Endothelial cell (in vitro differentiated cells): ENCODE measurements at regions not wholly inside any gene's neighbourhood (a gene's known extent, or its start where the extent isn't known, plus 50 kb on each side); places are given as distances from the start of the nearest gene placed in this dataset.
"Not testable (repeated sequence)": the region's sequence is repeated elsewhere in the genome, so short reads cannot be mapped to it uniquely, and the experiment has no call there.

Experiments
- DNase-seq: peaks from one replicate; pipeline ENCODE4 v3.0.0; 2021; ENCODE audit warnings: low spot score
- H3K27ac Mint-ChIP-seq: one replicate; pipeline ENCODE4 v1.8.0; 2021; ENCODE audit warnings: mixed read lengths, inconsistent platforms; ENCODE audit not compliant: unreplicated experiment
- H3K27me3 Mint-ChIP-seq: one replicate; pipeline ENCODE4 v1.8.0; 2021; ENCODE audit warnings: mild to moderate bottlenecking, moderate library complexity, mixed read lengths, inconsistent platforms; ENCODE audit not compliant: unreplicated experiment
- H3K36me3 Mint-ChIP-seq: one replicate; pipeline ENCODE4 v1.8.0; 2021; ENCODE audit warnings: mild to moderate bottlenecking, low read depth, mixed read lengths, inconsistent platforms; ENCODE audit not compliant: unreplicated experiment
- H3K4me1 Mint-ChIP-seq: one replicate; pipeline ENCODE4 v1.8.0; 2021; ENCODE audit warnings: mild to moderate bottlenecking, mixed read lengths, inconsistent platforms; ENCODE audit not compliant: unreplicated experiment
- H3K4me3 Mint-ChIP-seq: one replicate; pipeline ENCODE4 v1.8.0; 2021; ENCODE audit warnings: mild to moderate bottlenecking, mixed read lengths, inconsistent platforms; ENCODE audit not compliant: unreplicated experiment
- H3K9me3 Mint-ChIP-seq: one replicate; pipeline ENCODE4 v1.8.0; 2021; ENCODE audit warnings: mixed read lengths, inconsistent platforms; ENCODE audit not compliant: unreplicated experiment
- CTCF ChIP-seq: fragments of 200-600 bp; sonication (generic); IDR thresholded peaks from one replicate; pipeline ENCODE4 v1.5.0; 2021; ENCODE audit warnings: antibody characterized with exemption; ENCODE audit not compliant: unreplicated experiment

GRCh38 chr11:134858783-134859480 is 446.9 kb upstream of the B3GAT1 start:
- H3K27ac Mint-ChIP-seq, result no peak overlapping the region
- peaks cover 5% of the 10 kb centered on the region for H3K27me3 Mint-ChIP-seq
- H3K9me3 Mint-ChIP-seq, result no peaks in the 10 kb centered on the region
- no peaks in the 10 kb centered on the region for H3K4me1 Mint-ChIP-seq
- no peak for TF ChIP-seq CTCF
- DNase-seq, result no peak
- H3K4me3 Mint-ChIP-seq, result no peak overlapping the region
- no peaks in the 10 kb centered on the region for H3K36me3 Mint-ChIP-seq

GRCh38 chr11:134857035-134857434 is 445.0 kb upstream of the B3GAT1 start:
- H3K27me3 Mint-ChIP-seq, result peaks cover 1% of the 10 kb centered on the region
- H3K9me3 Mint-ChIP-seq, result no peaks in the 10 kb centered on the region
- DNase-seq, result no peak
- no peak overlapping the region for H3K27ac Mint-ChIP-seq
- H3K4me1 Mint-ChIP-seq, result no peaks in the 10 kb centered on the region
- H3K4me3 Mint-ChIP-seq, result no peak overlapping the region
- H3K36me3 Mint-ChIP-seq, result no peaks in the 10 kb centered on the region
- TF ChIP-seq CTCF, result no peak

GRCh38 chr11:134856056-134856971 is 444.3 kb upstream of the B3GAT1 start:
- no peak overlapping the region for H3K27ac Mint-ChIP-seq
- TF ChIP-seq CTCF, result no peak
- no peaks in the 10 kb centered on the region for H3K9me3 Mint-ChIP-seq
- H3K36me3 Mint-ChIP-seq, result no peaks in the 10 kb centered on the region
- peaks cover 1% of the 10 kb centered on the region for H3K27me3 Mint-ChIP-seq
- no peaks in the 10 kb centered on the region for H3K4me1 Mint-ChIP-seq
- no peak overlapping the region for H3K4me3 Mint-ChIP-seq
- DNase-seq, result no peak

DNA sequence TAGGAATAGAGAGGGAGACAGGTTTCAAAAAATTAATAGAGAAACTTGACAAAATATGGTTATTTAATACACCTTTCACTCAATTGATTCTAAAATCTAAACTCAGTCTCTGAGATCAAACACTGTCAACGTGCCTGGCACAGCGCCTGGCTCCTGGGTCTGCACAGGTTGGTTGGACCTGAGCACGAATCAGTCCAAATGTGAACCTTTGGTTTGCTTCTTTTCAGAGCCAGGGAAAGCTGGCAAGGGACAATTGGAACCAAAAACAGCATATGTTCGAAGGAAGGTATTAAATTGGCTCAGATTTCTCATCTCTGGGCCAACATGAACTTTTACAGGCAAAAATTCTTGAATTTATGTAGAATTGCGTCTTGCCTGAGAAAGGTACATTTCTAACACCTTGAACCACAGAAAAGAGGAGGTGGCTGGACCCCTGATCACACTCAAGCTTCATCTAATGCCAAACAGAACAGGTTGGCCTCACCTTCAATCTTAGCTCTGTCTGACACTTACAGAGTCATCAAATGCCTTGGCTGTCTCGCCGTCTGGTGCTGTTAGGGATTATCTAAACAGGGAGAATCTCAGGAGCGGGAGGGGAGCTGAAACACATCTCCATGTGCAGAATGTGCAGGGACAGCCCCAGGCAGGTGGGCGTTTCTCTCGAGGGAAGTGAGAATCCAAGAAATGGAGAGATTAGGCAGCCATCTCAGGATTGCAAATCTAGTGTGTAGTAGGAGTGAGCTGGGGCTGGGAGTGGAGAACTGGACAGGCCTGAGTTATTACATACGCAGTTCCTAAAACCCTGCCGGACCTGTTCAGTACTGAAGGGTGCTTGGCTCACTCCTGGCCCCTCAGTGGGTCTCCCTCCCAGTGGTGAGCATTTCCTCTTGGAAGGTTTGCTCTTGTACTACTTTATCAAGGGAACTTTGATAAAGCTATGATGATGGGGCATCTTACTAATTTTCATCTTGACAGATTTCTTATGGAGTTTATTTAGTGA is 442.2 kb upstream of the B3GAT1 start:
- H3K27ac Mint-ChIP-seq, result no peak overlapping the region

GRCh38 chr11:134851503-134852224 is 439.6 kb upstream of the B3GAT1 start:
- H3K36me3 Mint-ChIP-seq, DNase-seq, H3K27ac Mint-ChIP-seq, H3K4me1 Mint-ChIP-seq, H3K4me3 Mint-ChIP-seq, H3K27me3 Mint-ChIP-seq, H3K9me3 Mint-ChIP-seq: not testable (repeated sequence)

More for the DNA sequence above, 442.2 kb upstream of the B3GAT1 start:
- H3K4me1 Mint-ChIP-seq, result no peaks in the 10 kb centered on the region
- H3K9me3 Mint-ChIP-seq, result no peaks in the 10 kb centered on the region
- no peak for DNase-seq
- peaks cover 3% of the 10 kb centered on the region for H3K27me3 Mint-ChIP-seq
- no peak for TF ChIP-seq CTCF
- no peak overlapping the region for H3K4me3 Mint-ChIP-seq
- no peaks in the 10 kb centered on the region for H3K36me3 Mint-ChIP-seq
